A673 (cell line): ENCODE measurements at regions not wholly inside any gene's neighbourhood (a gene's known extent, or its start where the extent isn't known, plus 50 kb on each side); places are given as distances from the start of the nearest gene placed in this dataset.

Experiments used
- EZH2 ChIP-seq: fragments of 200-600 bp; sonication (generic); IDR thresholded peaks from 2 replicates; pipeline ENCODE4 v1.6.1; 2017; ENCODE audit warnings: borderline replicate concordance, low read depth, mild to moderate bottlenecking, mixed read lengths, antibody characterized with exemption, low read length; ENCODE audit not compliant: poor library complexity, severe bottlenecking
- TF ChIP-seq, protein P1 (sequence below): fragments of 300-800, 200-600 bp; sonication (generic); conservative IDR thresholded peaks from 2 replicates; pipeline ENCODE4 v1.5.1; 2017; ENCODE audit warnings: low read depth, mild to moderate bottlenecking, antibody characterized with exemption, low read length, moderate library complexity, mixed read lengths

DNA sequence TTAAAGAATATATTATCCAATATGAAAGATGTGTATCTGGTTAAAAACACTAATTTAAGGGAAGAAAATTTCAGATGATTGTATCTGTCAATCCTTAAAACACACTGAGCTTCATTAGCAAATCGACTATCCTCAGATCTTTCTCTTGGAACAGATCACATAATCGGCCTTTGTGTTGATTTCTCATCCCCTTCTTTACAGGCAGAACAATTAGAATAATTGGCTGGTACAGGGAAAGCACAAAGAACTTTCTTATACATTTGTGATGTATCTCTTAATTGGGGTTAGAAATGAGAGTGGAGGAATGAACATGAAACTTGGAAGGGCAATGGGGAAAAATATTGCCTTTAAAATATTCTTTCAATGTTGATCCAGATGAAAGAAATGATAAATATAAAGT is 662.1 kb downstream of the TLE4 start:
- TF ChIP-seq, protein P1, sequence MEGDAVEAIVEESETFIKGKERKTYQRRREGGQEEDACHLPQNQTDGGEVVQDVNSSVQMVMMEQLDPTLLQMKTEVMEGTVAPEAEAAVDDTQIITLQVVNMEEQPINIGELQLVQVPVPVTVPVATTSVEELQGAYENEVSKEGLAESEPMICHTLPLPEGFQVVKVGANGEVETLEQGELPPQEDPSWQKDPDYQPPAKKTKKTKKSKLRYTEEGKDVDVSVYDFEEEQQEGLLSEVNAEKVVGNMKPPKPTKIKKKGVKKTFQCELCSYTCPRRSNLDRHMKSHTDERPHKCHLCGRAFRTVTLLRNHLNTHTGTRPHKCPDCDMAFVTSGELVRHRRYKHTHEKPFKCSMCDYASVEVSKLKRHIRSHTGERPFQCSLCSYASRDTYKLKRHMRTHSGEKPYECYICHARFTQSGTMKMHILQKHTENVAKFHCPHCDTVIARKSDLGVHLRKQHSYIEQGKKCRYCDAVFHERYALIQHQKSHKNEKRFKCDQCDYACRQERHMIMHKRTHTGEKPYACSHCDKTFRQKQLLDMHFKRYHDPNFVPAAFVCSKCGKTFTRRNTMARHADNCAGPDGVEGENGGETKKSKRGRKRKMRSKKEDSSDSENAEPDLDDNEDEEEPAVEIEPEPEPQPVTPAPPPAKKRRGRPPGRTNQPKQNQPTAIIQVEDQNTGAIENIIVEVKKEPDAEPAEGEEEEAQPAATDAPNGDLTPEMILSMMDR: no peak
- no peak for TF ChIP-seq EZH2
